H9 (cell line): ENCODE measurements at regions not wholly inside any gene's neighbourhood (a gene's known extent, or its start where the extent isn't known, plus 50 kb on each side); places are given as distances from the start of the nearest gene placed in this dataset.

ENCODE experiments used
- DNase-seq: peaks from one replicate; pipeline ENCODE4 v3.0.0-alpha.2; 2017
- H2AFZ ChIP-seq: one replicate; pipeline ENCODE4 v1.6.1; 2013; ENCODE audit warnings: mild to moderate bottlenecking, low read length, control low read depth, moderate library complexity
- H2AK5ac ChIP-seq: 2 replicates; pipeline ENCODE4 v1.6.1; 2013; ENCODE audit warnings: low read length, control low read depth, mixed read lengths; ENCODE audit not compliant: insufficient read length
- H2BK120ac ChIP-seq: one replicate; pipeline ENCODE4 v1.6.1; 2013; ENCODE audit warnings: low read depth, mild to moderate bottlenecking, low read length, control low read depth, inconsistent platforms; ENCODE audit not compliant: poor library complexity, severe bottlenecking
- H2BK12ac ChIP-seq: 2 replicates; pipeline ENCODE4 v1.6.1; 2013; ENCODE audit warnings: low read length, control low read depth, mixed read lengths, low read depth; ENCODE audit not compliant: insufficient read length
- H2BK15ac ChIP-seq: 2 replicates; pipeline ENCODE4 v1.6.1; 2013; ENCODE audit warnings: low read depth, low read length, control low read depth
- H2BK20ac ChIP-seq: one replicate; pipeline ENCODE4 v1.6.1; 2013; ENCODE audit warnings: low read depth, mild to moderate bottlenecking, low read length, control low read depth, inconsistent platforms; ENCODE audit not compliant: poor library complexity, severe bottlenecking
- H2BK5ac ChIP-seq: 2 replicates; pipeline ENCODE4 v1.6.1; 2013; ENCODE audit warnings: low read length, control low read depth, mixed read lengths; ENCODE audit not compliant: insufficient read length
- H3K14ac ChIP-seq: 2 replicates; pipeline ENCODE4 v1.6.1; 2013; ENCODE audit warnings: low read length, control low read depth; ENCODE audit not compliant: insufficient read depth
- H3K18ac ChIP-seq: 2 replicates; pipeline ENCODE4 v1.6.1; 2013; ENCODE audit warnings: low read depth, mild to moderate bottlenecking, mixed read lengths, low read length, control low read depth; ENCODE audit not compliant: insufficient read length
- H3K23ac ChIP-seq: 2 replicates; pipeline ENCODE4 v1.6.1; 2013; ENCODE audit warnings: low read length, control low read depth, mixed read lengths, low read depth; ENCODE audit not compliant: insufficient read length
- H3K23me2 ChIP-seq: 2 replicates; pipeline ENCODE4 v1.6.1; 2013; ENCODE audit warnings: low read depth, mild to moderate bottlenecking, mixed read lengths, low read length, control low read depth; ENCODE audit not compliant: insufficient read length, poor library complexity, severe bottlenecking
- H3K27ac ChIP-seq: 2 replicates; pipeline ENCODE4 v1.5.1; 2013; ENCODE audit warnings: low read length, control low read depth, mixed read lengths, low read depth; ENCODE audit not compliant: insufficient read length
- H3K27me3 ChIP-seq: 2 replicates; pipeline ENCODE4 v1.6.1; 2013; ENCODE audit warnings: low read length, control low read depth, inconsistent platforms; ENCODE audit not compliant: insufficient read depth
- H3K4ac ChIP-seq: 2 replicates; pipeline ENCODE4 v1.6.1; 2013; ENCODE audit warnings: low read depth, mild to moderate bottlenecking, control low read depth, inconsistent platforms, low read length, moderate library complexity
- H3K4me1 ChIP-seq: 2 replicates; pipeline ENCODE4 v1.6.1; 2013; ENCODE audit warnings: low read length, control low read depth, inconsistent platforms; ENCODE audit not compliant: insufficient read depth
- H3K4me2 ChIP-seq: 2 replicates; pipeline ENCODE4 v1.6.1; 2013; ENCODE audit warnings: low read length, control low read depth, mixed read lengths; ENCODE audit not compliant: insufficient read length, insufficient read depth
- H3K56ac ChIP-seq: 2 replicates; pipeline ENCODE4 v1.6.1; 2013; ENCODE audit warnings: low read depth, mild to moderate bottlenecking, mixed read lengths, low read length, control low read depth; ENCODE audit not compliant: insufficient read length
- H3K79me1 ChIP-seq: 2 replicates; pipeline ENCODE4 v1.6.1; 2013; ENCODE audit warnings: low read depth, mild to moderate bottlenecking, moderate library complexity, low read length, control low read depth, inconsistent platforms; ENCODE audit not compliant: insufficient read depth, poor library complexity, severe bottlenecking
- H3K79me2 ChIP-seq: 2 replicates; pipeline ENCODE4 v1.6.1; 2013; ENCODE audit warnings: low read length, control low read depth, inconsistent platforms; ENCODE audit not compliant: insufficient read depth
- H3K9ac ChIP-seq: 2 replicates; pipeline ENCODE4 v1.6.1; 2013; ENCODE audit warnings: low read length, control low read depth, mixed read lengths; ENCODE audit not compliant: insufficient read length; ENCODE audit errors: extremely low read depth
- H3K9me3 ChIP-seq: one replicate; pipeline ENCODE4 v1.6.1; 2013; ENCODE audit warnings: low read depth, low read length, inconsistent platforms; ENCODE audit not compliant: control insufficient read depth
- H3T11ph ChIP-seq: one replicate; pipeline ENCODE4 v1.6.1; 2013; ENCODE audit warnings: mild to moderate bottlenecking, low read length, control low read depth, inconsistent platforms
- H4K20me1 ChIP-seq: one replicate; pipeline ENCODE4 v1.6.1; 2013; ENCODE audit not compliant: control insufficient read depth, insufficient read length, insufficient read depth
- H4K5ac ChIP-seq: 2 replicates; pipeline ENCODE4 v1.6.1; 2013; ENCODE audit warnings: low read depth, mild to moderate bottlenecking, mixed read lengths, low read length, control low read depth; ENCODE audit not compliant: insufficient read length
- H4K8ac ChIP-seq: replicated peaks from 2 replicates; pipeline ENCODE4 v1.6.1; 2013; ENCODE audit warnings: low read length, control low read depth, mixed read lengths, low read depth; ENCODE audit not compliant: insufficient read length
- H4K91ac ChIP-seq: 2 replicates; pipeline ENCODE4 v1.6.1; 2013; ENCODE audit warnings: low read depth, mild to moderate bottlenecking, moderate library complexity, mixed read lengths, low read length, control low read depth; ENCODE audit not compliant: insufficient read length
- H3K27ac Mint-ChIP-seq, 3 experiments: 2 replicates in 2 of 3; 3 replicates in 1 of 3; pipeline ENCODE4 v1.8.0; 2020 to 2021; ENCODE audit warnings: mixed read lengths in 3 of 3, mild to moderate bottlenecking in 1 of 3, moderate library complexity in 1 of 3
- H3K27me3 Mint-ChIP-seq: 2 replicates; pipeline ENCODE4 v1.8.0; 2021; ENCODE audit warnings: low read depth, mild to moderate bottlenecking, moderate library complexity, mixed read lengths
- H3K36me3 Mint-ChIP-seq, 3 experiments: 2 replicates in 2 of 3; 3 replicates in 1 of 3; pipeline ENCODE4 v1.8.0; 2020 to 2021; ENCODE audit warnings: low read depth in 3 of 3, mixed read lengths in 3 of 3; ENCODE audit not compliant: insufficient read depth in 1 of 3
- H3K4me1 Mint-ChIP-seq, 2 experiments: 2 replicates each; pipeline ENCODE4 v1.8.0; 2020; ENCODE audit warnings: mixed read lengths in 2 of 2
- H3K4me3 Mint-ChIP-seq, 2 experiments: 2 replicates in 1 of 2; 3 replicates in 1 of 2; pipeline ENCODE4 v1.8.0; 2020 to 2021; ENCODE audit warnings: mild to moderate bottlenecking in 2 of 2, mixed read lengths in 2 of 2, moderate library complexity in 1 of 2
- H3K9me3 Mint-ChIP-seq, 2 experiments: 2 replicates in 1 of 2; 3 replicates in 1 of 2; pipeline ENCODE4 v1.8.0; 2020; ENCODE audit warnings: mild to moderate bottlenecking in 2 of 2, mixed read lengths in 2 of 2, moderate library complexity in 1 of 2
- CTCF ChIP-seq: fragments of 200-600 bp; sonication (generic); conservative IDR thresholded peaks from 3 replicates; pipeline ENCODE4 v1.8.0; 2021; ENCODE audit warnings: antibody characterized with exemption, mild to moderate bottlenecking
- WGBS: extraction: QIAGEN DNeasy Blood & Tissue Kit; methylation state at CpG from one replicate; pipeline ENCODE4 v1.1.7; 2013; ENCODE audit warnings: missing lambda C conversion rate, low lambda C conversion rate, mixed read lengths; ENCODE audit not compliant: insufficient read length; ENCODE audit errors: extremely low coverage; 5-methylcytosine and 5-hydroxymethylcytosine counted together

- Histone ChIP-seq H4K8ac (no peak overlapping the region), H2AK5ac (no peak overlapping the region), H3K9ac (no peak overlapping the region), H2BK5ac (no peak overlapping the region), H3K23me2 (no peaks in the 10 kb centered on the region), H3K4me1 (no peaks in the 10 kb centered on the region), H2BK120ac (no peak overlapping the region), H3K27ac (no peak overlapping the region), H3K27me3 (no peaks in the 10 kb centered on the region), H2BK20ac (no peak overlapping the region), H3T11ph (no peak overlapping the region), H3K56ac (no peak overlapping the region), H3K18ac (no peak overlapping the region), H2BK12ac (no peak overlapping the region), H4K91ac (no peak overlapping the region), H3K4ac (no peak overlapping the region), H4K5ac (no peak overlapping the region), H3K9me3 (no peaks in the 10 kb centered on the region), H3K23ac (no peak overlapping the region), H3K79me1 (no peaks in the 10 kb centered on the region), H3K4me2 (no peak overlapping the region), H3K79me2 (no peaks in the 10 kb centered on the region), H2AFZ (no peak overlapping the region), H3K14ac (no peak overlapping the region), H4K20me1 (no peaks in the 10 kb centered on the region), H2BK15ac (no peak overlapping the region)
- Mint-ChIP-seq H3K9me3 (peaks cover 4 to 7% of the 10 kb centered on the region in 2 experiments), H3K27ac (no peak overlapping the region), H3K27me3 (peaks cover 3% of the 10 kb centered on the region; the same call in 1 of the 2 replicates), H3K4me1 (no peaks in the 10 kb centered on the region), H3K36me3 (no peaks in the 10 kb centered on the region; a peak in 3 of 7 replicates), H3K4me3 (no peak overlapping the region)
- TF ChIP-seq CTCF: no peak
- no CpG with 5 or more reads among the region's 2 CpGs for WGBS
- DNase-seq: no peak
These were observed 346.4 kb upstream of the PRKX start for GRCh38 chrX:4059893-4060292.
